ENCODE measurements at regions not wholly inside any gene's neighbourhood (a gene's known extent, or its start where the extent isn't known, plus 50 kb on each side); places are given as distances from the start of the nearest gene placed in this dataset.

DNA sequence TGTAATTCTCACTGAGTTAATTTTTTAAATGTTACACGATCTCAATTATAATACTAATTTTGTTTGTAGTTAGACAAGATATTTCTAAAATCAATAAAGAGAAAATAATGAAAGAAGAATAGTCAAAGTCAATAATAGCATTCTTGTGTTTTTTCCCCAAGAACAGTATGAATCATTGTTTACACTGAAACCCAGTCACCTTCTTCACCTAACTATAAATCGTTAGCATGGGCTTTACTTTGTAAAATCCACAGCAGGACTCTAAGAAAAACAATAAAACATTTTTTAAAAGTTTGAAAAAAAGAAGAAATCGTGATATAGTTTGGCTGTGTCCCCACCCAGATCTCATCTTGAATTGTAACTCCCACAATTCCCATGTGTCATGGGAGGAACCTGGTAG lies 234.6 kb upstream of the LYPLAL1 start:
- FAIRE-seq (no peak), DNase-seq (ENCODE audit: insufficient read length, low spot score) (no peak)
- no peak for TF ChIP-seq PAX5 (IDR thresholded peaks at IDR 0.05; ENCODE audit: insufficient read depth, low read length, severe bottlenecking)
- TF ChIP-seq TAF1 (IDR thresholded peaks at IDR 0.05; ENCODE audit: low read depth, low read length) = no peak
- TF ChIP-seq POU2F2 (IDR thresholded peaks at IDR 0.05; ENCODE audit: low read depth, low read length) = no peak
- no peak for TF ChIP-seq POLR2A (IDR thresholded peaks at IDR 0.05; ENCODE audit: low read depth, low read length)

- FAIRE-seq = no peak
These were observed 231.2 kb upstream of the LYPLAL1 start for GRCh38 chr1:218942431-218942830.

GRCh38 chr1:218943371-218943770 lies 230.3 kb upstream of the LYPLAL1 start:
- no peak for TF ChIP-seq POU2F2 (IDR thresholded peaks at IDR 0.05; ENCODE audit: low read depth, low read length)
- TF ChIP-seq PAX5 (IDR thresholded peaks at IDR 0.05; ENCODE audit: insufficient read depth, low read length, severe bottlenecking) = no peak
- TF ChIP-seq TAF1 (IDR thresholded peaks at IDR 0.05; ENCODE audit: low read depth, low read length) = no peak
- no peak for TF ChIP-seq POLR2AphosphoS5 (IDR thresholded peaks at IDR 0.05; ENCODE audit: low read depth, low read length)
- TF ChIP-seq SPI1 (IDR thresholded peaks at IDR 0.05; ENCODE audit: low read depth, low read length) = no peak
- no peak for TF ChIP-seq POLR2A (IDR thresholded peaks at IDR 0.05; ENCODE audit: low read depth, low read length)
- DNase-seq (ENCODE audit: insufficient read length, low spot score) = no peak
- FAIRE-seq = no peak

More at GRCh38 chr1:218942431-218942830, 231.2 kb upstream of the LYPLAL1 start:
- TF ChIP-seq SPI1 (IDR thresholded peaks at IDR 0.05; ENCODE audit: low read depth, low read length) (no peak), POLR2AphosphoS5 (IDR thresholded peaks at IDR 0.05; ENCODE audit: low read depth, low read length) (no peak), POU2F2 (IDR thresholded peaks at IDR 0.05; ENCODE audit: low read depth, low read length) (no peak)
- no peak for DNase-seq (ENCODE audit: insufficient read length, low spot score)

DNA sequence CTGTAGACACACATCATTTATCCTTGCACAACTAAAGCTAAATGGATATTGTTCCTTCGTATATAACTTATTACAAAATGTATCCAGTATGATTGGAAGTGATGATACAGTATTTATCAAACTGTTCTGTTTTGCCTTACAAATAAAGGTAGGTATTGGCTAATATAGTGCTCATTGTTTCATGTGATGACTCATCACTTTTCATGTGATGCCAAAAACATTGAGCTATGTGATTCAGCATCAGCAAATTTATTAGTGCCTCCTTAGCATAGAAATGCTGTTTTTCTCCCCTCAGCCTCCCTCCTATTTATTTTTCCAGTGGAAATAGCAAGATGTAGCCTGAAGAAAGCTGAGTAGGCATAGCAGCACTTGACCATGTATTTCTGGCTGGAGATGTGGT lies 228.6 kb upstream of the LYPLAL1 start:
- DNase-seq (ENCODE audit: insufficient read length, low spot score) (no peak), FAIRE-seq (peak; percentile 16)
- TF ChIP-seq POLR2AphosphoS5 (IDR thresholded peaks at IDR 0.05; ENCODE audit: low read depth, low read length) = no peak

DNA sequence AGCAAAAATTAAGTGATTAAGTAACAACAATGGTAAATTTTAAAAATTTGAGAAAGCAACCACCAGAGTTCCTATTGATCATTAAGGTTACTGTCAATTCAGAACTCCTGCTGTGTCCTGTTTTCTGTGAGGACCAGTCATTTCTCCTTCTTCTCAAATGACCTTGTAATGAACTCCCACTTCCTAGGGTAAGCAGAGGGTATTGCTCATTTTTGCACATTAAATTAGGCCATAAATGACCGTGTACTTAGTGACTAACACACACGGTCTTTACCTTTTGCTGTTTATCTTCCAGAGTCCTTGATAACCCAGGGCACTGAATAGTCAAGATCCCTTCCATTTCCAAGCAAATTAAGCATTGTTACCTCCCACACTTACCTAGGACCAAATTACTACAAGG lies 227.5 kb upstream of the LYPLAL1 start:
- DNase-seq (ENCODE audit: insufficient read length, low spot score) = no peak
- TF ChIP-seq POLR2A (IDR thresholded peaks at IDR 0.05; ENCODE audit: low read depth, low read length) (no peak), SPI1 (IDR thresholded peaks at IDR 0.05; ENCODE audit: low read depth, low read length) (no peak), PAX5 (IDR thresholded peaks at IDR 0.05; ENCODE audit: insufficient read depth, low read length, severe bottlenecking) (no peak), TAF1 (IDR thresholded peaks at IDR 0.05; ENCODE audit: low read depth, low read length) (no peak), POLR2AphosphoS5 (IDR thresholded peaks at IDR 0.05; ENCODE audit: low read depth, low read length) (no peak), POU2F2 (IDR thresholded peaks at IDR 0.05; ENCODE audit: low read depth, low read length) (no peak)
- no peak for FAIRE-seq

- FAIRE-seq (no peak), DNase-seq (ENCODE audit: insufficient read length, low spot score) (no peak)
- TF ChIP-seq SPI1 (IDR thresholded peaks at IDR 0.05; ENCODE audit: low read depth, low read length) = no peak
- no peak for TF ChIP-seq POU2F2 (IDR thresholded peaks at IDR 0.05; ENCODE audit: low read depth, low read length)
- TF ChIP-seq POLR2AphosphoS5 (IDR thresholded peaks at IDR 0.05; ENCODE audit: low read depth, low read length) = no peak
- no peak for TF ChIP-seq PAX5 (IDR thresholded peaks at IDR 0.05; ENCODE audit: insufficient read depth, low read length, severe bottlenecking)
- no peak for TF ChIP-seq POLR2A (IDR thresholded peaks at IDR 0.05; ENCODE audit: low read depth, low read length)
- no peak for TF ChIP-seq TAF1 (IDR thresholded peaks at IDR 0.05; ENCODE audit: low read depth, low read length)
These were observed 225.2 kb upstream of the LYPLAL1 start for GRCh38 chr1:218948446-218948845.

GRCh38 chr1:218953386-218953785 lies 220.3 kb upstream of the LYPLAL1 start:
- DNase-seq (ENCODE audit: insufficient read length, low spot score) = no peak
- TF ChIP-seq POLR2A (IDR thresholded peaks at IDR 0.05; ENCODE audit: low read depth, low read length) (no peak), PAX5 (IDR thresholded peaks at IDR 0.05; ENCODE audit: insufficient read depth, low read length, severe bottlenecking) (no peak), POLR2AphosphoS5 (IDR thresholded peaks at IDR 0.05; ENCODE audit: low read depth, low read length) (no peak), POU2F2 (IDR thresholded peaks at IDR 0.05; ENCODE audit: low read depth, low read length) (no peak), TAF1 (IDR thresholded peaks at IDR 0.05; ENCODE audit: low read depth, low read length) (no peak), SPI1 (IDR thresholded peaks at IDR 0.05; ENCODE audit: low read depth, low read length) (no peak)
- FAIRE-seq = no peak

DNA sequence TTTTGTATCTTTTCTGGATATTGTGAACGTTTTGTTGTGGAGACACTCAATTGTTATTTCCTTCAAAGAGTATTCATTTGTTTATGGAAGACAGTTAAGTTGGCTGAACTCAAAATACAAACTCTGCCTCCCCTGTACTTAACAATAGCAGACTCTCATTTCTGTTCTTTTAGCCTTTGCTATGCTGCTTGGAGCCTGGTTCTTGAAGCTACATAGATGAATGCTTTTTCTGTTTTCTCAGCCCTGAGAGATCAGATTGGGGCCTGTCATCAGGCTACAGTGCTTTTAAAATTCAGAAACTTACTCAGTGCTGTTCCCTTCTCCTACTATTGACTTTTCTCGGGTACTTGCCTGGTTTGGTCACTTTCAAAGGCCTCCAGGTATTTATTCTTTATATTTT lies 215.7 kb upstream of the LYPLAL1 start:
- FAIRE-seq (no peak), DNase-seq (ENCODE audit: insufficient read length, low spot score) (no peak)
- TF ChIP-seq PAX5 (IDR thresholded peaks at IDR 0.05; ENCODE audit: insufficient read depth, low read length, severe bottlenecking) (no peak), TAF1 (IDR thresholded peaks at IDR 0.05; ENCODE audit: low read depth, low read length) (no peak), POLR2AphosphoS5 (IDR thresholded peaks at IDR 0.05; ENCODE audit: low read depth, low read length) (no peak), POLR2A (IDR thresholded peaks at IDR 0.05; ENCODE audit: low read depth, low read length) (no peak), SPI1 (IDR thresholded peaks at IDR 0.05; ENCODE audit: low read depth, low read length) (no peak), POU2F2 (IDR thresholded peaks at IDR 0.05; ENCODE audit: low read depth, low read length) (no peak)

DNA sequence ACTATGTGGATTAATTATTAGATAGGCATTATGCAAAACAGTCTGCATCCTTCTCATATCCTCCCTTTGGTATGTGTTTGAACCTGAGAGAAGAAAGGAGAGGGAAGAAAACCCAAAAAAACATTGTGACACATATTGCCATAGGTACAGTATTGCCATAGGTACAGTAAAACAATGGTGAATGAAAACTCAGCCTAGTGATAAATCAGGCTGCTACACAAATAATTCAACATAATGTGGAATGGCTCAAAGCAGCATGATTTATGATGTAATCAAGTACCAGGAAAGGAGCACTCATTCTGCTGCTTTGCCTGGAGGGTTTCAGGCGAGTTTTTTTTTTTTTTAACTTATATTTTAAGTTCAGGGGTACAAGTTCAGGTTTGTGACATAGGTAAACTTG lies 213.9 kb upstream of the LYPLAL1 start:
- TF ChIP-seq PAX5 (IDR thresholded peaks at IDR 0.05; ENCODE audit: insufficient read depth, low read length, severe bottlenecking) = no peak
- no peak for TF ChIP-seq TAF1 (IDR thresholded peaks at IDR 0.05; ENCODE audit: low read depth, low read length)
- no peak for TF ChIP-seq POU2F2 (IDR thresholded peaks at IDR 0.05; ENCODE audit: low read depth, low read length)
- TF ChIP-seq POLR2AphosphoS5 (IDR thresholded peaks at IDR 0.05; ENCODE audit: low read depth, low read length) = no peak
- no peak for TF ChIP-seq SPI1 (IDR thresholded peaks at IDR 0.05; ENCODE audit: low read depth, low read length)
- no peak for TF ChIP-seq POLR2A (IDR thresholded peaks at IDR 0.05; ENCODE audit: low read depth, low read length)
- no peak for FAIRE-seq
- DNase-seq (ENCODE audit: insufficient read length, low spot score) = no peak

GRCh38 chr1:218964471-218965185 lies 209.1 kb upstream of the LYPLAL1 start:
- FAIRE-seq = no peak
- DNase-seq (ENCODE audit: insufficient read length, low spot score) = no peak
- TF ChIP-seq SPI1 (IDR thresholded peaks at IDR 0.05; ENCODE audit: low read depth, low read length) (no peak), TAF1 (IDR thresholded peaks at IDR 0.05; ENCODE audit: low read depth, low read length) (no peak), POLR2AphosphoS5 (IDR thresholded peaks at IDR 0.05; ENCODE audit: low read depth, low read length) (no peak), POU2F2 (IDR thresholded peaks at IDR 0.05; ENCODE audit: low read depth, low read length) (no peak), POLR2A (IDR thresholded peaks at IDR 0.05; ENCODE audit: low read depth, low read length) (no peak), PAX5 (IDR thresholded peaks at IDR 0.05; ENCODE audit: insufficient read depth, low read length, severe bottlenecking) (no peak)
